Hepatocyte (in vitro differentiated cells): ENCODE measurements at regions not wholly inside any gene's neighbourhood (a gene's known extent, or its start where the extent isn't known, plus 50 kb on each side); places are given as distances from the start of the nearest gene placed in this dataset.

Experiments
- CTCF ChIP-seq: fragments of 200-600 bp; sonication (generic); IDR thresholded peaks from 2 replicates; pipeline ENCODE4 v1.5.1; 2016; ENCODE audit warnings: antibody characterized with exemption, mild to moderate bottlenecking; ENCODE audit not compliant: poor library complexity
- EZH2 ChIP-seq: fragments of 200-600 bp; sonication (generic); IDR thresholded peaks from 2 replicates; pipeline ENCODE4 v1.6.1; 2016; ENCODE audit warnings: antibody characterized with exemption, mild to moderate bottlenecking, borderline replicate concordance
- EZH2phosphoT487 ChIP-seq: fragments of 200-600 bp; sonication (generic); IDR thresholded peaks from one replicate; pipeline ENCODE4 v1.6.1; 2018; ENCODE audit warnings: antibody characterized with exemption, mild to moderate bottlenecking, low read depth, moderate library complexity; ENCODE audit not compliant: unreplicated experiment, severe bottlenecking

GRCh38 chr5:2863675-2864433 is 112.4 kb upstream of the IRX2 start:
- TF ChIP-seq CTCF (no peak), EZH2 (no peak), EZH2phosphoT487 (no peak)
